Kidney (tissue), 13 donors: ENCODE measurements at regions not wholly inside any gene's neighbourhood (a gene's known extent, or its start where the extent isn't known, plus 50 kb on each side); places are given as distances from the start of the nearest gene placed in this dataset.

Experiments
- DNase-seq, 5 donors: peaks; one replicate each; pipeline ENCODE4 v3.0.0-alpha.2; 2013 to 2020
- FAIRE-seq: peaks from 2 replicates; lab custom pipeline; 2012; peaks lifted over from hg19 to GRCh38; lab: Jason Lieb, UNC
- H3K27ac ChIP-seq, 2 donors: one replicate each; pipeline ENCODE4 v1.7.0; 2013; ENCODE audit warnings: low read depth in 2 of 2, low read length in 2 of 2, inconsistent platforms in 1 of 2
- H3K27me3 ChIP-seq: one replicate; pipeline ENCODE4 v1.7.1; 2013; ENCODE audit warnings: low read length, inconsistent platforms; ENCODE audit not compliant: control insufficient read depth, insufficient read depth
- H3K36me3 ChIP-seq, 3 donors: one replicate each; pipeline versions ENCODE4 v1.7.0 to v1.7.1; 2013; ENCODE audit warnings: low read length in 3 of 3, control low read depth in 1 of 3, inconsistent platforms in 1 of 3; ENCODE audit not compliant: insufficient read depth in 3 of 3, control insufficient read depth in 2 of 3
- H3K4me1 ChIP-seq, 3 donors: one replicate each; pipeline versions ENCODE4 v1.7.0 to v1.7.1; 2013; ENCODE audit warnings: low read length in 3 of 3, inconsistent platforms in 1 of 3, low read depth in 1 of 3; ENCODE audit not compliant: control insufficient read depth in 2 of 3, insufficient read depth in 2 of 3
- H3K4me3 ChIP-seq, 3 donors: one replicate each; pipeline versions ENCODE4 v1.7.0 to v1.8.1; 2013; ENCODE audit warnings: low read length in 3 of 3, control low read depth in 1 of 3, inconsistent platforms in 1 of 3
- H3K9ac ChIP-seq, 3 donors: one replicate each; pipeline versions ENCODE4 v1.7.0 to v1.7.1; 2013; ENCODE audit warnings: low read length in 3 of 3, control low read depth in 1 of 3, inconsistent platforms in 1 of 3
- H3K9me3 ChIP-seq, 3 donors: one replicate each; pipeline versions ENCODE4 v1.7.0 to v1.7.1; 2013; ENCODE audit warnings: low read length in 3 of 3, control low read depth in 1 of 3, inconsistent platforms in 1 of 3; ENCODE audit not compliant: control insufficient read depth in 2 of 3, insufficient read depth in 1 of 3
- intact Hi-C: fragments of 100-400 bp; cut with DNase I; formaldehyde crosslinking; loops from one replicate; pipeline ENCODE4 v1.11.1; 2022
- TF ChIP-seq, protein P1 (sequence below): IDR thresholded peaks from 3 replicates; pipeline ENCODE4 v1.5.1; 2012; ENCODE audit warnings: mild to moderate bottlenecking, moderate library complexity, borderline replicate concordance; ENCODE audit not compliant: insufficient read depth; ENCODE audit errors: extremely low read depth
- donor health status: control.
- donor health status: control.
- donor health status: control.
- donor health status: control.
- donor health status: control.
- donor health status: DM: yes; HTN: yes; CAD: no.
- donor health status: Normal renal cell carcinoma (clear cell type).

DNA sequence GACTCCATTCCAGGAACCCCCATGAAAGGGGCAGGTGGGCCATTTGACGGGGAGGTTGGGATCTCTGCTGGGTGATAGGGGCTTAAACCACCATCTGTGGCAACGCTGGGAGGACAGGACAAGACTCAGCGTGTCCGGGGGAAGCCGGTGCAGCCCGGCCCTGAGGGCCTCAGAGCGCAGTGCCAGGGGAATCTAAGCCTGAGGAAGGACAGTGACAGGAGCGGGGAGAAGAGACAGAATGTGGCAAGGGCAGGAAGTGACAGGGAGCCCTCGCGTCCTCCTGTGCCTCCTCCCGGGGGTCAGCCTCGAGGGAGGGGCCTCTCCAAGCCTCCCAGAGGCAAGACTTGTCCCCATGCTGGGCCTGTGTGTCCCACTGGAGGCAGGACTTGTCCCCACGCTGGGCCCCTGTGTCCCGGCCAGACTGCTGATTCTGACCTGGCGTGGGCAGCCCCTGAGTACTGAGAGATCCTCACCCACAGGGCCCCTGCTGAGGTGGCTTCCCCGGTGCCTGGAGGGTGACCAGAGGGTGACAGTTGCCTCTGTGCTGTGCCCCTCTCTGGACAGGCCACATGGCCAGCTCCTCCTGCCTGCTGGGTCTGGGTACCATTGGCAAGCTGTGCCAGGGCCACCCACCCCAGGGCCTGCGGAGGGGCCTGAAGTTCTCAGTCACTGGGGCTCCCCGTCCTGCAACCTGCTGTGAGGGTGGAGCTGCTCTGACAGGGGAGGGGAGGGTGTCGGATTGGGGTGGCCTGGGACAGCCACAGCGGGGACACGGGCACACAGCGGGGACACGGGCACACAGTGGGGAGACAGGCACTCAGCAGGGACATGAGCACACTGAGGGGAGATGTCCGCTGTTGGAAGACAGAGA lies 676.2 kb downstream of the BRD1 start:
- no peaks in the 10 kb centered on the region for H3K36me3 ChIP-seq
- H3K9ac ChIP-seq: no peak overlapping the region
- H3K4me1 ChIP-seq: no peaks in the 10 kb centered on the region
- DNase-seq: no peak
- TF ChIP-seq, protein P1, sequence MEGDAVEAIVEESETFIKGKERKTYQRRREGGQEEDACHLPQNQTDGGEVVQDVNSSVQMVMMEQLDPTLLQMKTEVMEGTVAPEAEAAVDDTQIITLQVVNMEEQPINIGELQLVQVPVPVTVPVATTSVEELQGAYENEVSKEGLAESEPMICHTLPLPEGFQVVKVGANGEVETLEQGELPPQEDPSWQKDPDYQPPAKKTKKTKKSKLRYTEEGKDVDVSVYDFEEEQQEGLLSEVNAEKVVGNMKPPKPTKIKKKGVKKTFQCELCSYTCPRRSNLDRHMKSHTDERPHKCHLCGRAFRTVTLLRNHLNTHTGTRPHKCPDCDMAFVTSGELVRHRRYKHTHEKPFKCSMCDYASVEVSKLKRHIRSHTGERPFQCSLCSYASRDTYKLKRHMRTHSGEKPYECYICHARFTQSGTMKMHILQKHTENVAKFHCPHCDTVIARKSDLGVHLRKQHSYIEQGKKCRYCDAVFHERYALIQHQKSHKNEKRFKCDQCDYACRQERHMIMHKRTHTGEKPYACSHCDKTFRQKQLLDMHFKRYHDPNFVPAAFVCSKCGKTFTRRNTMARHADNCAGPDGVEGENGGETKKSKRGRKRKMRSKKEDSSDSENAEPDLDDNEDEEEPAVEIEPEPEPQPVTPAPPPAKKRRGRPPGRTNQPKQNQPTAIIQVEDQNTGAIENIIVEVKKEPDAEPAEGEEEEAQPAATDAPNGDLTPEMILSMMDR: no peak
- intact Hi-C loops: no loop called here
- H3K4me3 ChIP-seq: no peak overlapping the region
- FAIRE-seq: no peak
- H3K27me3 ChIP-seq: no peaks in the 10 kb centered on the region
- no peak overlapping the region for H3K27ac ChIP-seq
- H3K9me3 ChIP-seq: no peaks in the 10 kb centered on the region

DNA sequence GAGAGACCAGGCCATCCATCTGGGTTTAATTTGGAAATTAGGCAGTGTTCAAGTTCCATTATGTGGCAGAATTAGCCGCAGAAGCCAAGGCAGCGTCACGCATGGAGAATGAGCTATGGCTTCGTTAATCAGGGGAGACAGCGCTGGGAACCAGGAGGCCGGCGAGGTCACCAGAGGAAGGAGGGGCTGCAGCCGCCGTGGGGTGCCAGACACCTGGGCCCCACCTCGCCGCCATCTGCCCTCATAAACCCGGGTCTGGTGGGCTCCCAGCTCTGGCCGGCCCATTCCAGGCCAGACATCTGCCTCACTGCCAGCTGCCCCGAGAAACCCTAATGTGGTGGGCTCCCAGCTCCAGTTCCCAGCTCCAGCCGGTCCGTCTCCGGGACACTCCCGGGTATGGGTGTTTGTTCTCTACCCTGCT lies 676.9 kb downstream of the BRD1 start:
- no peak overlapping the region for H3K4me3 ChIP-seq
- H3K9ac ChIP-seq: no peak overlapping the region
- H3K27ac ChIP-seq: no peak overlapping the region
- no peaks in the 10 kb centered on the region for H3K36me3 ChIP-seq
- H3K4me1 ChIP-seq: no peaks in the 10 kb centered on the region
- FAIRE-seq (no peak), DNase-seq (peak in 1 of 5 donors; percentile 37)
- H3K27me3 ChIP-seq: no peaks in the 10 kb centered on the region
- intact Hi-C loops: no loop called here
- TF ChIP-seq, protein P1: no peak
- no peaks in the 10 kb centered on the region for H3K9me3 ChIP-seq

DNA sequence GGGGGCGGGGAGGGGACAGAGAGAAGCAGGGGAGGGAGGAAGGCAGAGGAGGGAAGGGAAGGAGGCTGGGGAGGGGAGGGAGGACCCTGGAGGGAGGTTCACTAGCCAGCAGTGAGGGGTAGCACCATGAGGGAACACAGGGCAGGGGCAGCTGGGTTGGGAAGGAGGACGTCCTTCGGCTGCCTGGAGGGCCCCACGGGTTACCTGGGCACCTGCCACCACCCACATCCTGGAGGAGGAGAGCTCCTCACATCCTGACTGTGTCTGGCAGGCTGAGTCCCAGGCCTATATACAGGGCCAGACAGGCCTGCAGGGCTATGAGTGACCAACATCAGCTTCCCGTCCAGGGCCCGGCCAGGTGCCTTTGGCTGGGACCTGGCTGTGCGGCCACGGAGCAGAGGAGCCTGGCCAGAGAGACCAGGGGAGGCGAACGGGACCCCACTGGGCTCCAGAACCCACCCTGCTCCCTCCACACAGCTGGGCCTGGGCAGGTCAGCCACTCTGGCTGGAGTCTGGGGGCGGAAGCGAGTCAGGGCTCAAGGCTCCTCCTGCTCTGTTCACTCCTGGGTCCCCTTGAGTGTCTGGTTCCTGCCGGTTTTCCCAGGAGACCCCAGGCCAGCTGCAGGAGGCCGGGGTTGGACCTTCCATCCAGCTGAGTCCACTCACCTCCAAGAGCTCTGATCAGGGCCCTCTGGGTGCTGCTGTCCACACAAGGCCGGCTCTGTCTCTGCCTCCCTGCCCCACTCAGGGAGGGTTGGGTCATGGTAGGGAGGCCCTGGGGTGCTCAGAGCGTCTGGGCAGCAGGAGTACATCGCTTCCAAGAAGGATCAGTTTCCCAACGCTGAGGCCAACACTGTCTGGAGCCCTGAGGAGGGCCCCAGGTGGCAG lies 677.7 kb downstream of the BRD1 start:
- Histone ChIP-seq H3K9me3 (no peaks in the 10 kb centered on the region), H3K9ac (no peak overlapping the region), H3K27me3 (no peaks in the 10 kb centered on the region), H3K36me3 (no peaks in the 10 kb centered on the region), H3K4me3 (no peak overlapping the region), H3K27ac (no peak overlapping the region), H3K4me1 (no peaks in the 10 kb centered on the region)
- intact Hi-C loops: no loop called here
- no peak for DNase-seq
- no peak for FAIRE-seq
- TF ChIP-seq, protein P1: no peak
